NCI-H2227 (cell line): ENCODE measurements at regions not wholly inside any gene's neighbourhood (a gene's known extent, or its start where the extent isn't known, plus 50 kb on each side); places are given as distances from the start of the nearest gene placed in this dataset.

Experiments used
- DNase-seq: peaks from one replicate; lab custom pipeline; 2025; ENCODE audit not compliant: unreplicated experiment; lab: John Stamatoyannopoulos, UW

DNA sequence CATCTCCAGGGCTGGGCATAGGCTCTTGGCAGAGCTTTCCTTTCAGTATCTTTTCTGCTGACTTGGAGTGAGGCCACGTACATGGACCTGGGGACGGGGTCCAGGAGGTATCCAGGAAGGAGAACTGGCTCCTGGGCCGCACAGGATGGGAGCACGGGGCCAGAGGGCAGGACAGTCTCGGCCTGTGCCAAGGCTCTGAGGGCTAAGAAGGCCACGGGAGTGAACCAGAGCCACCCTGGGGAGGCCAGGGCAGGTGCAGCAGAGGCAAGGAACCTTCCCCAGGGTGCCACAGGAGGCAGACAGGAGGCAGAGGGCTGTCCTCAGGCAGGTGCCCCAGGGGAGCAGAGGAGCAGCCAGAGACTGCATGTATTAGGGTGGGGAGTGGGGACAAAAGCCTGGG is 50.3 kb downstream of the PLXNA1 start:
- no peak for DNase-seq

DNA sequence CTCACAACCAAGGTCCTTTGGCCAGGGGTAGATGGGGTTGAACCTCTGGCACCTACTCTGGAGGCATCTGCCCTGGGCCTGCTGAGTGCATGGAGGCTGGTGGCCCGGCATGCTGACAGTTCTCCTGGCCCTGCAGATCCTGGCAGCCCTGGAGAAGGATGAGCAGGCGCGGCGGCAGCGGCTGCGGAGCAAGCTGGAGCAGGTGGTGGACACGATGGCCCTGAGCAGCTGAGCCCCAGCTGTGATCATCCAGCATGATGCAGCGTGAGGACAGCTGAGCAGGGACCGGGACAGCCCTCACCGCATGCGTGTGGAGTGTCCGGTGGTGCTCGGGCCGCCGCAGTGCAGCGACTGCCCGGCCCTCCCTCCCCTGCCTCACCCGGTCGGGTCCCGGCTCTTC is 50.9 kb downstream of the PLXNA1 start:
- DNase-seq: no peak

DNA sequence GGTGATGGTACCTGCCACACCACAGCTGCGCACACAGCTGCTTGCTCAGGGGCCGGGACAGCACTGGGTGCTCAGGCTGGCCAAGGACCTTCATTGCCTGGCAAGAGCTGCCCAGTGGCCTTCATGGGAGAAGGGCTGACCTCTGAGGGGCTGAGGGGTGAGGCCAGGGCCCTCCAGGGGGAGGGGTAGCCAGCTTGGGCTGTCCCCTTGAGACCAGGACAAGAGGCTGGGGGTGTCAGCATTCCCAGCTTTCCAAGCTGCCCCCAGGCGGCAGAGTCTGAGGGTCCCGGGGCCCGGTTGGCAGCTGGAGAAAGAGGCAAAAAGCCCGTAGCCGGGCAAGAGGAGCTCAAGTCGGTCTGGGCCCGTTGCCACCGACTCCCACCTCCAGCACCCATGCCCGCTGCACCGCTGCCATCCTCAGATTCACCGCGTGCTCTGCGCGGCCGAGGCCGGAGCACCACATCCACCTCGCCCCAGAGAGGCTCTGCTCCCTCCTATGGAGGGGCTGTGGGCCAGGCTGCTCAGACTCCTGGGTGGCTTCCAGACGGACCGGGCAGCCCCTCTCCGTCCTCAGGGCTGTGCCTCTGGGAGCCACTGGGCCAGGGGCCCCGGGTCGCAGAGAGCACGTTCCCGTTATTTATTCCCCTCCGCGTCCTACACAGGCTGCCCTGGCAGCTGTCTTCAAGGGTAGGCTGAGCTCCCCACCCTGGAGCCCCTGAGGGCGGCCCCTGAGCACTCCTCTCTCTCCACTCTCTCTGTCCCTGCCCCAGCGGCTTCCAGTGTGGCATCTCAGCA is 51.5 kb downstream of the PLXNA1 start:
- no peak for DNase-seq

GRCh38 chr3:127034990-127035652 is 52.2 kb downstream of the PLXNA1 start:
- no peak for DNase-seq

- DNase-seq: no peak
These were observed 52.8 kb downstream of the PLXNA1 start for GRCh38 chr3:127035677-127036076.

- DNase-seq: no peak
These were observed 53.5 kb downstream of the PLXNA1 start for GRCh38 chr3:127036209-127037020.

GRCh38 chr3:127037021-127037400 is 54.1 kb downstream of the PLXNA1 start:
- no peak for DNase-seq

- no peak for DNase-seq
These were observed 54.5 kb downstream of the PLXNA1 start for GRCh38 chr3:127037418-127037841.

DNA sequence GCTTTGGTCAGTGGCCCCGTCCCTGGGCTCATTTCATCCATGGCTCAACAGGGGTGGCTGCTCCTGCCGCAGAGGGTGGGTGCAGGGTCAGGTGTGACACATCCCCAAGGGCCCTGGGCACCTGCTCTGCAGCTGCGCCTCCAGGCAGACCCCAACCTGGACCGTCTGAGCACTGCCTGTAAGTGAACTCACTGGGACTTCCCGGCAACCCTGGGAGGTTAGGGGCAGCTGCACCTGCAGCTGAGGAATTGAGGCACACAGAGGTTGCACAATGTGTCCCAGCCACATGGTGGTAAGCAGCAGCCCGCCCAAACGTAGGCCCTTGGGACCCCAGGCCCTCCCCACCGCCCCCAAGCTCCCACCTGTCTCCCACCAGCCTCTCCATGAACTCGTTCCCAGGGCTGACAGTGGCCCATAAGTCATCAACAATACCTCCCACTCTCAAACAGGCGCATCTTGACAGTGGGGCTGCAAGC is 55.1 kb downstream of the PLXNA1 start:
- DNase-seq: no peak

GRCh38 chr3:127038466-127038865 is 55.6 kb downstream of the PLXNA1 start:
- DNase-seq: peak; percentile 55

DNA sequence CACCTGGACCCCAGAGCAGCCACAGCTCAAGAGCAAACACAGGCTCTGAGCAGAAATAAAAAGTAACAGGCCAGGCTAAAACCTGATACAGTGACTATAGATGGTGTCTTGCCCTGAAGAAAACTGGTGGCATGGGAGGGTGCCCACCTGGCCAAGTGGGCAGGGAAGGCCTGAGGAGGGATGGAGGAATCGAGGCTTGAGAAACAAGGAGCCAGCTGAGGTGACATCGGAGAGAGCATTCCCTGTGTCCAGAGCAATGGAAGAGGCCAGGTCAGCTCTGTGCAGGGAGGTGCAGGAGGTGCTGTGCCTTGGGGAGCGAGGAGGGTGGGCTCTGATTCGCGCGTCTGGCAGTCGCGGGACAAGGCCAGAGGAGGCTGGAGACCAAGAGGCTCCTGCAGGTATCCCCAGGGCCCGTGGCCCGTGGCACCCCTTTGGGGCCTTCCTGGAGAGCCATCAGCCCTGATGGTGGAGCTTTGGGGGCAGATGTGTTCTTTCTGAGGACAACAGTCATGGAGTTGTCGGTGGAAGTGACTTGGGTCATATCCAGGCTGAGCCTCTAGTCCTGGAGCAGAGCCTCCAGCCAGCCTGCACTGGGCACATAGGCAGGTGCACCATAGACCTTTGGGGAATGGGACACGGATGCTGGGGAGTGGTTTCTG is 56.1 kb downstream of the PLXNA1 start:
- no peak for DNase-seq

DNA sequence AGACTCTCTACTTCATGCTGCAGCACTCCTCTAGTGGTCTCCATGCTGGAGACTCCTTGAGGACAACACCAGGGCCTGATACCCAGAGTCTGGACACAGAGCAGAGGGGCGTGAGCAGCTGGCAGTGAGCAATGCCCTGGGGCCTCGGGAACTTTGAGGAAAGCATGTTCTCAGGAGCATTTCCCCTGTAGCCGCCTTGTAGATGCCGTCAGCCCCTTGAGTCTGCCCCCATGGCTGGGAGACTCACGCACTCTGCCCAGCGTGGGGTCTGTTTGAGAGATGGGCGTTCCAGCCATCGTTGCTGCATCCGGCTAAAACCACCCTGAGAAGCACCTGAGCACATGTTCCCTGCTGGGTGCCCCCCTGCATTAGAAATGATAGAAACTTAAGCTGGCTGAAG is 56.8 kb downstream of the PLXNA1 start:
- DNase-seq: no peak

DNA sequence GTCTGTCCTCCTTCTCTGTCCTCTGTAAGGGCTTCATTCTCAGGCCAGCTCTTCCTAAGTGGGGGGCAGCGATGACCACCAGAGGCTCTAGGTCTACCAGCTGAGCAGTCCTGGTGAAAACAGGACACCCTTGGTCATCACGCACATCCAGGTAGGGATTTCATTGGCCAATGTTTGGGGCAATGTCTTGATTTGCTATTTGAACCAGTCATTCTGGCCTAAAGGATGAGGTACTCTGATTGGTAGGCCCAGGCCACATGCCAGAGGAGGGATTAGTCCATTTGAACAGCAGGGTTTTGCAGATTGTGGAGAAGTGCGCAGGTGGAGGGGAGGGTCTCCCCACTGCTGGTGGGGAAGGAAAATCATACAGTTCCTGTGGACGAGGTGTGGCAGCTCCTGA is 57.3 kb downstream of the PLXNA1 start:
- no peak for DNase-seq

- no peak for DNase-seq
These were observed 58.4 kb downstream of the PLXNA1 start for GRCh38 chr3:127041264-127041820.

- DNase-seq: no peak
These were observed 59.0 kb downstream of the PLXNA1 start for GRCh38 chr3:127041933-127042332.

GRCh38 chr3:127042634-127043033 is 59.7 kb downstream of the PLXNA1 start:
- no peak for DNase-seq

DNA sequence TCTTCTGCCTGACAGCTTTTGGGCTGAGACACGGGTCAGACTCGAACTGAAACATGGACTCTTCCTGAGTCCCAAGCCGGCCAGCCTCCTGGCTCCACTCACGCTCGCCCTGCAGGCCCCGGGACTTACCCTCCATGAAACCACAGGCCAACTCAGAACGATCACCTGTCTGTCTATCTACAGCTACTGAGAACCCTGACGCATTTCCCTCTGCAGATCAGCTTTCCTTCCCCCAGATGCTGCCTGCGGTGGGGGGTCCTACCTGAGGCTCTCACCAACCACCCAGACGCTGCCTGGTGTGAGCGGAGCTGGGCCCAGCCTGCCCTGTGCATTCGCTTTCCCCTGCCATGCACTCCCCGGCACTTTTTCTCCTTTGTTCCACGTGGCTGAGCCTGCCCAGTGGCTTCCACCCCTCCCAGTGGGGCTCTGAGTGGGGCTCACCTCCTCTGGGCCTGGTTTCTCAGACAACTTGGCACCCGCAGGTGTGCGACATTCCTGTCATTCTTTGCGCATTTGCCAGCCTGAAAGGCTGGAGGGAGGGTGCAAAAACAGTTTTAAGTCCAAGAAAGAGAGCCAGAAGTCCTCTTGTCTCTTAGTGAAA is 60.2 kb downstream of the PLXNA1 start:
- DNase-seq: no peak

DNA sequence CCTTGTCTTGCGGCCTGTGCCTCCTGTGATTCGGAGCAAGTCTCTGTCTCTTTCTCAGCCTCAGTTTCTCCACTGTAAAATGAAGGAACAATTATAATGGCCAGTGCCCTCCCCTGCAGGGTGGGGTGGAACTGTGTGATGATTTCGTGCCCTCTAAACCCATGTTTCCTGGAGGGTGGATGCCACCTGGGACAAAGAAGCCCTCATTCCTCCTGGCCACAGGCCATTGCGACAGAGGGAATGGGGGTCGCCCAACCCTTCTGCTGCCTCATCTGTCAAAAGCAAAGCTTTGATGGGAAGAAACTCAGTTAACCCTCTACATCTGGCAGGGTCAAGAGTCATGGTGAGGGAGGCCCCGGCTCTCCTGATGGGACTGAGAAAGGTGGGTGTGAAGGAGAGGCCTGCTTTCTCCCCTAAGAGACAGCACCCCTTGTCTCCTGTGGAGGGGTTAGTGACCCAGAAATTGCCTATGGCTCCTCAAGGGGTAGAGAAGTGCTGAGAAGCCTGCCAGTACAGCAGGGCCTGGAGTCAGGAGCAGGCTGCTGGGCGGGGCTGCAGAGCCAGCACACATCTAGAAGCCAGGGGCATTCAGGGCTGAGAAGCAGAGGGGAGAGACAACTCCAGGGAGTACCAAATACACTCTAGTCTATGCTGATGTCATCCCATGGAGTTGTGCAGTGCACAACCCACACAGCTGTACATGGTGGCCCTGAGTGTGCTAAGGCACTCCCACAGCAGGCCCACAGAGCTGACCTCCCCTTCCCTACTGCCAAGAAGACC is 61.0 kb downstream of the PLXNA1 start:
- no peak for DNase-seq

- DNase-seq: no peak
These were observed 62.1 kb downstream of the PLXNA1 start for GRCh38 chr3:127044996-127045395.
